ENCODE measurements at regions not wholly inside any gene's neighbourhood (a gene's known extent, or its start where the extent isn't known, plus 50 kb on each side); places are given as distances from the start of the nearest gene placed in this dataset.

DNA sequence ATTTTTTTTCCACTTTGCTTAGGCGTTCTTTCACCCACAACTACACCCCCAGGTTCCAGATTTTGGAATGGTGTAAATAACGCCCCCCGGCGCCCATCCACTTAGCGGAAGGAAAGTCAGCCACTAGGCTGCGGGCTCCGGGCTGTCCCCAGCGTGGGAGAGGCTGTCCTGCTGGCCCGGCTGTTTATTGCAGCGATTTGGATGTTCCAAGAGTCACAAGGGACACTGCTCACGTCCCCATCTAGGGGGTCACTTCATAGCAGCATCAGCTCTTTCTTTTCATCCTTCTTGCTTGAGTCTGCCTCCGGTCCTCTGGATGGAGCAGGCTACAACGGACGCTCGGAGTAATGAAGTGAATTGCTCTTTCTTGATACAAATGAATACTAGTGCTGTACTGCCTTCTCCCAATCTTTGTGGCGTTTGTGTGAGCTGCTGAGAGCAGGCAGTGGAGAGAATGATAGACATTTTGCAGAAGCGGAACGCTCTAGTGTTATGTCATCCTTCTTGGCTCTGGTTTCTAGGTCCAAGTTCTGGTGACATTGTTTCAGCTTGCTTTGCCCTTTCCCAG is 50.7 kb upstream of the PAIP2B start:
- DNase-seq, result peak in 1 of 2 experiments; percentile 52

DNA sequence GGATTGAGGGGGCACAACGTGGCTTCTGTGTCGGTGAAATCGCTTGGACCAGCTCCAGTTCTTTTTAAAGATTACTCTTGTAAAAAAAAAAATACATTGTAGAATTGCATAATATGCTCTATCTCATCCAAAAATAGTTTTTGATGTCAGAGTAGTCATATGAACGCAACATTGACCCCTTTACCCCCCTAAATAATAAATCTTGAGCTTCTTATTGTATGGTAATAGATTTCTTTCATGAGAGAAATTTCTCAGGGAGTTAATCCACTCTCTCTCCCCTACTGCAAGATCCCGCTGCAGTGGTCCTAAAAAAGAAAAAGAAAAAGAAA is 50.2 kb upstream of the PAIP2B start:
- DNase-seq, result no peak

DNA sequence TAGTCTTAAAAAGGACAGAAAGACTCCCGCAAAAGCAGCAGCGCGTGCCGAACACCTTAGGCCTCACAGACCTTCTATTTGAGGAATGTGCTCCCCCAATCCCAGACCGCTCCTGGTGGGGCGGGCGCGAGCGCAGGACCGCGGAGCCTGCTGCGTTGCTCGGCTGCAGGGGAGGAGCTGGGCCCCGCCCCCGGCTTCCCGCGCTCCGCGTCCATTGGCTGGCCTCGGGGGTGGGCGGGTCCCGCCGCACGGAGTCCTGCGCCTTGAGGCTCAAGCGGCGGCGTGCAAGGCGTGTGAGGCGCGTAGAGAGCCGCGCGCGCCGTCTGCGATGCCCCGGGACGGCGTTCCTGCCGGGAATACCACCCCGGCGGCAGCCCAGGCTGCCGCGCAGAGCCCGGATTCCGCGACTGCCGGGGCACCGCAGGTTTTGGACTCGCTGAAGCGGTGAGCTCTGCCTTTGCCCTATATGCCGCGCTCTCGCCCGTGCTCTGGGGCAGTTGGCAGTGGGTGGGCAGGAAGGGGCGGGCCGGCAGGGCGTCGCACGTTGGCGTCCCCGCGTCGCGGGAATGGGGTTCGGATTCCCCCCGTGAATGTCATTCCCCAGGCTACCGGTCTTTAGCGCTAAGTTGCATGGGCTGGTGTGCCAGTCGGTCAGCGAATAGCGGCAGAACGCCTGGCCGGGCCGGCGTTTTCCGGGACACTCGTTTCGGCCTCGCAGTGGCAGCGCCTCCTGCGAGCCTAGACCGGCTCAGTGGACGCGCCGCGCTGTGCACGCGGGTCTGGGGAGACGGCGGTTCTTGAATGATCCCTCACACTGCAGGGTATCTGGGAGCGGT is 49.6 kb upstream of the PAIP2B start:
- peak; percentile 35 to 69 for DNase-seq

Measured in cerebellar nuclear complex (tissue), 1 donor.